ENCODE measurements at regions not wholly inside any gene's neighbourhood (a gene's known extent, or its start where the extent isn't known, plus 50 kb on each side); places are given as distances from the start of the nearest gene placed in this dataset.

GRCh38 chr14:53847057-53847456, 109.6 kb downstream of the BMP4 start:
- Mint-ChIP-seq H3K4me3 (no peak overlapping the region), H3K9me3 (ENCODE audit: insufficient read depth) (peaks cover 3% of the 10 kb centered on the region), H3K27ac (no peak overlapping the region), H3K4me1 (no peaks in the 10 kb centered on the region), H3K27me3 (no peaks in the 10 kb centered on the region)
- Histone ChIP-seq H3K36me3 (replicated peaks in 1 of 2; ENCODE audit: control extremely low read depth in 1 of 2, control insufficient read depth in 1 of 2, extremely low read depth in 1 of 2, insufficient read depth in 2 of 2, low read length in 1 of 2) (no peaks in the 10 kb centered on the region), H3K27ac (ENCODE audit: low read length in 2 of 2) (no peak overlapping the region), H3K27me3 (replicated peaks in 1 of 4; ENCODE audit: control extremely low read depth in 1 of 4, control insufficient read depth in 3 of 4, insufficient read depth in 4 of 4, low read length in 3 of 4) (peaks cover 0 to 2% (median 0%) of the 10 kb centered on the region in 4 experiments), H3K79me2 (ENCODE audit: control insufficient read depth, insufficient read depth, low read length) (no peaks in the 10 kb centered on the region), H3K9me3 (ENCODE audit: control extremely low read depth in 1 of 3, control insufficient read depth in 2 of 3, insufficient read depth in 1 of 3, low read length in 2 of 3) (peaks cover 0 to 1% (median 0%) of the 10 kb centered on the region in 3 donors), H3K4me2 (replicated peaks; ENCODE audit: low read depth, low read length, poor library complexity, severe bottlenecking) (no peak overlapping the region), H3K4me1 (ENCODE audit: control insufficient read depth in 2 of 2, insufficient read depth in 2 of 2, low read length in 2 of 2) (no peaks in the 10 kb centered on the region), H2AFZ (ENCODE audit: insufficient read depth, low read depth, low read length, poor library complexity, severe bottlenecking) (no peak overlapping the region), H4K20me1 (ENCODE audit: control insufficient read depth, insufficient read depth, low read length, poor library complexity, severe bottlenecking) (no peaks in the 10 kb centered on the region), H3K9ac (ENCODE audit: low read length) (no peak overlapping the region), H3K4me3 (ENCODE audit: control extremely low read depth in 1 of 5, extremely low read depth in 1 of 5, insufficient read depth in 1 of 5, low read depth in 2 of 5, low read length in 4 of 5) (no peak overlapping the region)
- intact Hi-C loops (cut with micrococcal nuclease) = no loop called here
- no peak for TF ChIP-seq EZH2 (IDR thresholded peaks at IDR 0.05; ENCODE audit: borderline replicate concordance, insufficient read depth, low read depth, low read length, poor library complexity, severe bottlenecking)
- TF ChIP-seq, protein P1, sequence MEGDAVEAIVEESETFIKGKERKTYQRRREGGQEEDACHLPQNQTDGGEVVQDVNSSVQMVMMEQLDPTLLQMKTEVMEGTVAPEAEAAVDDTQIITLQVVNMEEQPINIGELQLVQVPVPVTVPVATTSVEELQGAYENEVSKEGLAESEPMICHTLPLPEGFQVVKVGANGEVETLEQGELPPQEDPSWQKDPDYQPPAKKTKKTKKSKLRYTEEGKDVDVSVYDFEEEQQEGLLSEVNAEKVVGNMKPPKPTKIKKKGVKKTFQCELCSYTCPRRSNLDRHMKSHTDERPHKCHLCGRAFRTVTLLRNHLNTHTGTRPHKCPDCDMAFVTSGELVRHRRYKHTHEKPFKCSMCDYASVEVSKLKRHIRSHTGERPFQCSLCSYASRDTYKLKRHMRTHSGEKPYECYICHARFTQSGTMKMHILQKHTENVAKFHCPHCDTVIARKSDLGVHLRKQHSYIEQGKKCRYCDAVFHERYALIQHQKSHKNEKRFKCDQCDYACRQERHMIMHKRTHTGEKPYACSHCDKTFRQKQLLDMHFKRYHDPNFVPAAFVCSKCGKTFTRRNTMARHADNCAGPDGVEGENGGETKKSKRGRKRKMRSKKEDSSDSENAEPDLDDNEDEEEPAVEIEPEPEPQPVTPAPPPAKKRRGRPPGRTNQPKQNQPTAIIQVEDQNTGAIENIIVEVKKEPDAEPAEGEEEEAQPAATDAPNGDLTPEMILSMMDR (IDR thresholded peaks at IDR 0.05) = no peak
- ChIA-PET POLR2A (no interaction called here), CTCF (no interaction called here)
- ATAC-seq (ENCODE audit: low read depth) (no peak), DNase-seq (no peak)
- WGBS (ENCODE audit: insufficient coverage) = no CpG with 5 or more reads among the region's 1 CpG

DNA sequence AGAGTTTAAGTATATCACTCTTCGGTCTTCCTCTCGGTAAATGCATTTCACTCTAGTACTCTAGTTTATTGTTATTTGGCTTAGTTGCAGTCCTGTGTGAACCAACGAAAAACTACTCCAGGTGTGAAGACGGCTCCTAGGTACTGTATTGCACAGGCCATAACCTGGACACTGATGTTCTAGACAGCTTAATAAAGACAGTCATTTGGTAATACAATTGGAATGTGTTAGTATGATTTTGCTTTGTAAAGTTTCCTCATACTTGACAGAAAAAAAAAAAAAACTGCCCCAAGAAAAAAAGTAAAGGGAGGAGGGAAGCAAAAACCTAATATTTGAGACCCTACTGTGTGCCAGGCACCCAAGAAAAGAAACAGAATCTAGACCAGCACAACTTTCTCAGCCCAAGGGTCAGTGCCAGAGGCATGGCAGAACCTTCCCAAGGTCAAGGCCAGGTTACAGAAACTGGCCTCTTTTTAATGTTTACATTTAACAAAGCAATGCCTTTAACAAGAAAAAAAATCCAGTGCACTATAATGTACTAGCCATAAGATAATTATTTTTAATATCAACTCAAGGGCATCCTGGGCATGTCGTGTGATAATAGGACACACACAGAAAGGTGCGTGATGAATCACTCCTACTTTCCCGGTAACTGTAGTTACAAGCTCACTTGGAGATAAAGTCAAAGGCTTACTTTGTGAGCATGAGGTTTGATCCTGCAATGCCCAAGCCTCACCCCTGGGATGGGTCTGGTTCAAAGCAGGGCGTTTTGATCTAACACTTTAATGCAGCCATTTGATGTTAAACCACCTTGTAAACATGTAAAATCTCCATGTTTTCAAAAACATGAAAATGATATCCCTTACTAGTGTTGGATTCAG, 110.6 kb downstream of the BMP4 start:
- H3K36me3 ChIP-seq (replicated peaks in 1 of 2; ENCODE audit: control extremely low read depth in 1 of 2, control insufficient read depth in 1 of 2, extremely low read depth in 1 of 2, insufficient read depth in 2 of 2, low read length in 1 of 2) = no peaks in the 10 kb centered on the region
- H3K4me2 ChIP-seq (replicated peaks; ENCODE audit: low read depth, low read length, poor library complexity, severe bottlenecking) = no peak overlapping the region
- Mint-ChIP-seq H3K9me3 (ENCODE audit: insufficient read depth) (peaks cover 3% of the 10 kb centered on the region), H3K4me1 (no peaks in the 10 kb centered on the region), H3K4me3 (no peak overlapping the region), H3K27ac (no peak overlapping the region), H3K27me3 (no peaks in the 10 kb centered on the region)
- intact Hi-C loops (cut with micrococcal nuclease) = no loop called here
- H3K79me2 ChIP-seq (ENCODE audit: control insufficient read depth, insufficient read depth, low read length) = no peaks in the 10 kb centered on the region
- no peak overlapping the region for H3K27ac ChIP-seq (ENCODE audit: low read length in 2 of 2)
- 93% methylated on average over 2 of the region's 8 CpGs for WGBS (ENCODE audit: insufficient coverage)
- ChIA-PET CTCF (no interaction called here), POLR2A (no interaction called here)
- no peaks in the 10 kb centered on the region for H4K20me1 ChIP-seq (ENCODE audit: control insufficient read depth, insufficient read depth, low read length, poor library complexity, severe bottlenecking)
- no peak for TF ChIP-seq EZH2 (IDR thresholded peaks at IDR 0.05; ENCODE audit: borderline replicate concordance, insufficient read depth, low read depth, low read length, poor library complexity, severe bottlenecking)
- TF ChIP-seq, protein P1 (IDR thresholded peaks at IDR 0.05) = no peak
- peaks cover 0 to 2% (median 0%) of the 10 kb centered on the region in 4 experiments for H3K27me3 ChIP-seq (replicated peaks in 1 of 4; ENCODE audit: control extremely low read depth in 1 of 4, control insufficient read depth in 3 of 4, insufficient read depth in 4 of 4, low read length in 3 of 4)
- no peak for DNase-seq
- peaks cover 0 to 1% (median 0%) of the 10 kb centered on the region in 3 donors for H3K9me3 ChIP-seq (ENCODE audit: control extremely low read depth in 1 of 3, control insufficient read depth in 2 of 3, insufficient read depth in 1 of 3, low read length in 2 of 3)
- ATAC-seq (ENCODE audit: low read depth) = no peak
- no peak overlapping the region for H2AFZ ChIP-seq (ENCODE audit: insufficient read depth, low read depth, low read length, poor library complexity, severe bottlenecking)
- no peak overlapping the region for H3K4me3 ChIP-seq (ENCODE audit: control extremely low read depth in 1 of 5, extremely low read depth in 1 of 5, insufficient read depth in 1 of 5, low read depth in 2 of 5, low read length in 4 of 5)
- no peak overlapping the region for H3K9ac ChIP-seq (ENCODE audit: low read length)
- no peaks in the 10 kb centered on the region for H3K4me1 ChIP-seq (ENCODE audit: control insufficient read depth in 2 of 2, insufficient read depth in 2 of 2, low read length in 2 of 2)

All from B cell (primary cell).